BLaER1 (cell line): ENCODE measurements at regions not wholly inside any gene's neighbourhood (a gene's known extent, or its start where the extent isn't known, plus 50 kb on each side); places are given as distances from the start of the nearest gene placed in this dataset.
"Not testable (repeated sequence)": the region's sequence is repeated elsewhere in the genome, so short reads cannot be mapped to it uniquely, and the experiment has no call there.

ENCODE experiments used
- H3K27ac ChIP-seq: shearing (Covaris generic); formaldehyde crosslinking; 2 replicates; pipeline ENCODE4 v1.8.1; 2022
- H3K27me3 ChIP-seq: shearing (Covaris generic); formaldehyde crosslinking; 2 replicates; pipeline ENCODE4 v1.8.1; 2022
- H3K36me3 ChIP-seq: shearing (Covaris generic); formaldehyde crosslinking; 2 replicates; pipeline ENCODE4 v1.8.1; 2022
- H3K4me1 ChIP-seq: shearing (Covaris generic); formaldehyde crosslinking; 2 replicates; pipeline ENCODE4 v1.8.1; 2022
- H3K4me2 ChIP-seq: shearing (Covaris generic); formaldehyde crosslinking; 2 replicates; pipeline ENCODE4 v1.8.1; 2022
- H3K4me3 ChIP-seq: shearing (Covaris generic); formaldehyde crosslinking; 2 replicates; pipeline ENCODE4 v1.8.1; 2022
- H3K9ac ChIP-seq: shearing (Covaris generic); formaldehyde crosslinking; 2 replicates; pipeline ENCODE4 v1.8.1; 2022
- H3K9me3 ChIP-seq: shearing (Covaris generic); formaldehyde crosslinking; 2 replicates; pipeline ENCODE4 v1.8.1; 2022
- H4K20me1 ChIP-seq: shearing (Covaris generic); formaldehyde crosslinking; 2 replicates; pipeline ENCODE4 v1.8.1; 2022
- Cebpa-rat ChIP-seq: shearing (Covaris generic); IDR thresholded peaks from 2 replicates; pipeline ENCODE4 v1.8.1; 2022

DNA sequence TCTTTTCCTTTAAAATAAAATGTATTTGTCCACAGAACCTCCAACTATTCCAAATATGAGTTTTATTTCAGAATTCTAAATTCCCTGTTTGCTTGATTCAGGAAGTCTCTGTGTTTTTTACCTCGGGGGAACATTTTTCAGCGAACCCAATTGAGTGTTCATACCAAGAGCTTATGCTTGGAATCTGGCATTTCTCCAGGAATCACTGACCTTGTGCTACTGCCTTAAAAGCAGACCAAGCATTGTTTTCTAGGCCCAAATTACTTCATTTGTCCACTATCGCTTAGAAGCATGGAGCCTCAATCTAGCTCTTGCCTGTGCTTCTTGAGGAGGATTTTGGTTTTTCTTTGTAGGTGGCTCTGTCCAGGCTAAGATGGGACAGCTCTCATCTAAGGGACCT is 59.4 kb downstream of the EBLN1 start:
- H4K20me1 ChIP-seq: no peaks in the 10 kb centered on the region
- H3K9ac ChIP-seq: no peak overlapping the region
- no peaks in the 10 kb centered on the region for H3K9me3 ChIP-seq
- H3K27ac ChIP-seq: no peak overlapping the region
- no peak overlapping the region for H3K4me3 ChIP-seq
- peaks cover 9% of the 10 kb centered on the region for H3K4me1 ChIP-seq
- no peak for TF ChIP-seq Cebpa-rat
- no peaks in the 10 kb centered on the region for H3K36me3 ChIP-seq
- H3K27me3 ChIP-seq: no peaks in the 10 kb centered on the region
- no peak overlapping the region for H3K4me2 ChIP-seq

DNA sequence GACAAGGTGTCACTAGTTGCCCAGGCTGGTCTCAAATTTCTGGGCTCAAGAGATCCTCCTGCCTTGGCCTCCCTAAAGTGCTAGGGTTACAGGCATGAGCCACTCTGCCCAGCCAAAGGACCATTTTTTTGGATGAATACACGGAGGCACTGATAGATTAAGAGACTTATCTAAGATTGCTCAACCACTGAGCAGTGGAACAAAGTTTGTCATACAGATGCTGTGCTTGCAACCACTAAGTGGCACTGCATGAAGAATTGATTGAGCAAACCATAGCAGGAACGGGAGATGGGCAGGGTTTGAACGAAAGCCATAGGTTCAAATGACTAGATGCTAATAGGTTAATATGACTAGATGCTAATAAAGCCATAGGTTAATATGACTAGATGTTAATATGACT is 61.1 kb downstream of the EBLN1 start:
- Histone ChIP-seq H3K9ac (no peak overlapping the region), H3K4me3 (no peak overlapping the region), H3K9me3 (no peaks in the 10 kb centered on the region), H3K36me3 (no peaks in the 10 kb centered on the region), H3K4me1 (peaks cover 9% of the 10 kb centered on the region), H4K20me1 (no peaks in the 10 kb centered on the region), H3K27ac (no peak overlapping the region), H3K4me2 (no peak overlapping the region), H3K27me3 (no peaks in the 10 kb centered on the region)
- TF ChIP-seq Cebpa-rat: no peak

DNA sequence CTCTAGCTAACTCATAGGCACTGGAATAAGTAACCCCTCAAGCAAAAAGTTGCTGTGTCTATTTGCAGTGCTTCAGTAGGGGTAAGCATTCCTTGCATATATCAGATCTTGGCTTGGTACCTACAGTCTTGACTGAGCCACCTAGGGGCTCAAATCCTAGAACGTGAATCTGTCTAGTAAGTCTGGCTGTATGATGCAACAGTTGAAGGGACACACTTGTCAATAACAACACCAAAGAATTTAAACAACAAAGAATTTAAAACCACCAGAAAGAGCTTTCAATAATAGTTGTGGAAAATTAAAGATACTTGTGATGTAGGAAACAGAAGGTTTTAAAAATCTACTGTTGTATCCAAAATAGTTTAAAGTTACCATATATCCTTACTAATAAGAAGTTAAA is 65.4 kb downstream of the EBLN1 start:
- Histone ChIP-seq H3K4me2 (no peak overlapping the region), H3K36me3 (no peaks in the 10 kb centered on the region), H3K4me3 (no peak overlapping the region), H3K27me3 (no peaks in the 10 kb centered on the region), H3K9ac (no peak overlapping the region), H4K20me1 (no peaks in the 10 kb centered on the region), H3K9me3 (peaks cover 12% of the 10 kb centered on the region), H3K27ac (no peak overlapping the region), H3K4me1 (no peaks in the 10 kb centered on the region)
- no peak for TF ChIP-seq Cebpa-rat

DNA sequence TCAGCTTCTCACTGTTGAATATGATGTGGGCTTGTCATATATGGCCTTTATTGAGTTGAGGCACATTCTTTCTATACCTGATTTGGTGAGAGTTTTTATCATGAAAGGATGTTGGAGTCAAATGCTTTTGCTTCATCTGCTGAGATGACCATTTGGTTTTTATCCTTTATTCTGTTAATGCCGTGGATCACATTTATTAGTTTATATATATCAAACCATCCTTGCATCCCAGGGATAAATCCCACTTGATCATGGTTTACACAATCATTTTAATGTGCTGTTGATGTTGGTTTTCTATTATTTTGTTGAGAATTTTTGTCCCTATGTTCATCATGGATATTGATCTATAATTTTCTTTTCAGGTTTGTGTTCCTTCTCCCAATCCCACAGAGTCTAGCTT is 67.0 kb downstream of the EBLN1 start:
- H3K36me3 ChIP-seq: no peaks in the 10 kb centered on the region
- no peak overlapping the region for H3K4me3 ChIP-seq
- no peaks in the 10 kb centered on the region for H4K20me1 ChIP-seq
- H3K9ac ChIP-seq: no peak overlapping the region
- peaks cover 17% of the 10 kb centered on the region for H3K9me3 ChIP-seq
- no peak for TF ChIP-seq Cebpa-rat
- H3K27me3 ChIP-seq: no peaks in the 10 kb centered on the region
- H3K4me2 ChIP-seq: no peak overlapping the region
- no peak overlapping the region for H3K27ac ChIP-seq
- no peaks in the 10 kb centered on the region for H3K4me1 ChIP-seq

DNA sequence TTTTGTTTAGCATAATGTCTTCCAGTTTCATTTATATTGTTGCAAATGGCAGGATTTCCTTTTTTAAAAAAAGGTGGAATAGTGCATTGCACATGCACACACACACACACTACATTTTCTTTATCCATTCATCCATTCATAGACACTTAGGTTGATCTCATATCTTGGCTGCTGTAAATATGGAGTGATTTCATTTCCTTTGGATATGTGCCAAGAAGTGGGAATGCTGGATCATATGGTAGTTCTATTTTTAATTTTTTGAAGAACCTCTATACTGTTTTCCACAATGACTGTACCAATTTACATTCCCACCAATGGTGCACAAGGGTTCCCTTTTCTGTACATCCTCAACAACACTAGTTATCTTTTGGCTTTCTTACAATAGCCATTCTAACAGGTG is 68.9 kb downstream of the EBLN1 start:
- Histone ChIP-seq H3K36me3 (no peaks in the 10 kb centered on the region), H4K20me1 (no peaks in the 10 kb centered on the region), H3K4me2 (no peak overlapping the region), H3K27ac (no peak overlapping the region), H3K4me1 (no peaks in the 10 kb centered on the region; the same call in 1 of the 2 replicates), H3K4me3 (no peak overlapping the region), H3K27me3 (no peaks in the 10 kb centered on the region), H3K9ac (no peak overlapping the region), H3K9me3 (peaks cover 25% of the 10 kb centered on the region)
- TF ChIP-seq Cebpa-rat: no peak

DNA sequence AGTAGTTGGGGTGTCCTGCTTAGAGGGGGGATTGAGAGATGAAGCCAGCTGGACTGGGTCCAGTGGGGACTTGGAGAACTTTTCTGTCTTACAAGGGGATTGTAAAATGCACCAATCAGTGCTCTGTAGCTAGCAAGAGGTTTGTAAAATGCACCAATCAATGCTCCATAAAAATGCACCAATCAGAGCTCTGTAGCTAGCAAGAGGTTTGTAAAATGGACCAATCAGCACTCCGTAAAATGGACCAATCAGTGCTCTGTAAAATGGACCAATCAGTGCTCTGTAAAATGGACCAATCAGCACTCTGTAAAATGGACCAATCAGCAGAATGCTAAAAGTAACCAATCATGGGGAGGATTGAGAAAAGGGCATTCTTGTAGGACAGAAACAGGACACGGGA is 71.9 kb downstream of the EBLN1 start:
- not testable (repeated sequence) for H3K4me1 ChIP-seq, H3K27ac ChIP-seq, H3K36me3 ChIP-seq, H4K20me1 ChIP-seq, H3K27me3 ChIP-seq, H3K4me3 ChIP-seq, H3K4me2 ChIP-seq, H3K9ac ChIP-seq
- H3K9me3 ChIP-seq: peaks cover 17% of the 10 kb centered on the region

DNA sequence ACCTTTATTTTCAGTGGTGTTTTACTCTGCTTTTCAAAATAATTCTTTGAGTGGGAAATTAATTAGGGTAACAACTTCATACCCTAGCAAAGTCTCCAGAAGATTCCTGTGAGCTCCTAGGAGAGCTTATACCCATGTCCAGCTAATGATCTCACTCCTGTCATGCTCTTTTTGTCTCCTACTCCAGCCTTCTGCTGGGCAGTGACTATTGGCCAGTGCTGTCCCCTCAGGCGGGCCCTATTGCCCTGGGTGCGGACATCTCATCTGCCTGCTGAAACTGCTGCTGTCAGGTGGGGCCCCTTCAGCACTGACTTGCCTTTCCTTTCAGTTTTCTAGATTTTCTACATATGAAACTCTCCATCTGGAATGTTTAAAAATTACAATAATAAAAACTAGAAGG is 80.3 kb downstream of the EBLN1 start:
- H3K27ac ChIP-seq: no peak overlapping the region
- H4K20me1 ChIP-seq: no peaks in the 10 kb centered on the region
- no peaks in the 10 kb centered on the region for H3K36me3 ChIP-seq
- H3K9me3 ChIP-seq: peaks cover 11% of the 10 kb centered on the region; the same call in 1 of the 2 replicates
- no peaks in the 10 kb centered on the region for H3K27me3 ChIP-seq
- peaks cover 24% of the 10 kb centered on the region for H3K4me1 ChIP-seq
- no peak overlapping the region for H3K4me3 ChIP-seq
- no peak for TF ChIP-seq Cebpa-rat
- no peak overlapping the region for H3K9ac ChIP-seq
- no peak overlapping the region for H3K4me2 ChIP-seq

DNA sequence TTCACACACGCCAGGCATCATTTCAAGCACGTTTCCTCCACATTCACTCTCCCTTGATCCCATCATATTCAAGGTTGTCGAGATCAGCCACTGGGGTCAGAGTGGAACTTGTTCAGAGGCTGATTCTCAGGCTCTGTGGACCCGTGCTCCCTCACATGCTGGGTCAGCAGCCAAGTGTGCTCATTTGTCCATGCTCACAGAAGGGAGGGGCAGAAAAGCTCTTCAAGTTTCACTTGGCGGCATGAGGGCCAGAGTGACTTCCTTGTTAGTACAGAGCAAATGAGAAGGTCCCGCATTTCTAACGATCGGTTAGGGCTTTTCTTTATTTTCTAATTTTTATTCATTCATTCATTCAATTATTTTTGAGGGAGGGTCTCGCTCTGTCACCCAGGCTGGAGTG is 82.2 kb downstream of the EBLN1 start:
- Histone ChIP-seq H3K27me3 (no peaks in the 10 kb centered on the region), H3K4me3 (no peak overlapping the region), H3K36me3 (no peaks in the 10 kb centered on the region), H3K4me1 (peaks cover 25% of the 10 kb centered on the region), H3K4me2 (no peak overlapping the region), H3K27ac (no peak overlapping the region), H4K20me1 (no peaks in the 10 kb centered on the region), H3K9me3 (peaks cover 11% of the 10 kb centered on the region; the same call in 1 of the 2 replicates), H3K9ac (no peak overlapping the region)
- TF ChIP-seq Cebpa-rat: no peak

DNA sequence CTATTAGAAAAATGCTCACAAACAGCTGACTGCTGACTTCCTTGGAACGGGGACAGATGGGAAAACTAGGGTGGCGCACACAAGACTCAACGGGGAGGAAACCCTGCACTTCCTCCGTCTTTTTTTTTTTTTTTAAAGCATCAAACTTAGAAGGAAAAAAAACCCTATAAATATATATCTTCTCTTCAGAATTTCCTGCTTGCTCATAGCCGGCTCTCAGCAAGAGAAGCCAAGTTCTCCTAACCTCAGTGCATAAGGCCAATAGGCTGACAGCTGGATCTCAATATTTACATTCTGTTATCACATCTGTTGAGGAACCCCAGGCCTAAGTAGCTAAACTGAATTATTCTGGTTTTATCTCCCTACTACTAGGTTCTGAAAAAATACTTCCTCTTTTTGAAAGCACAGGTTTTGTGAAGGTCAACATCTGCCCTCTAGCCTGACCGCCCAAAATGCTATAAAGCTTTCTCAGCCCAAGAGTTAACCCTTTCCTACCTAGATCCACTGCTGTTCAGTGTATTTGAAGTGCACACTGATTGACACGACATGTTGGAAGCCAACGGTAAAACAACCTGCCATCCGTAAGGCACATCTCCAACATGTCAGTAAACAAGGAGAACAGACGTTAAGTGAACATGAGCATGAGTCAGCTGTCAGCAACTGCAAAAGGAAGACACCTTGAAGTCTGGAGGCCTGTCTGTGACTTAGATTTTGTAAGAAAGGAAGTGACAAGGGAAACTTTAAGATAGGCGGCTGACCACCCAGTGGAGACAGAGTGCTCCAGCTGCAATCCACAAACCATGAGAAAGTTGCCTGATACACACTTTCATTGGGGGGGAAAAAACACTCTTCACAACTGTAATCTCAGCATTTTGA is 83.8 kb downstream of the EBLN1 start:
- H3K4me2 ChIP-seq: peak overlapping the region; percentile 71
- TF ChIP-seq Cebpa-rat: no peak
- H3K4me1 ChIP-seq: peaks cover 25% of the 10 kb centered on the region
- no peak overlapping the region for H3K4me3 ChIP-seq
- no peaks in the 10 kb centered on the region for H4K20me1 ChIP-seq
- peaks cover 5% of the 10 kb centered on the region; the same call in 1 of the 2 replicates for H3K9me3 ChIP-seq
- 0 out of 2 replicates have a peak overlapping the region, but pooled peaks have one; percentile 7 for H3K27ac ChIP-seq
- H3K36me3 ChIP-seq: no peaks in the 10 kb centered on the region
- no peak overlapping the region for H3K9ac ChIP-seq
- H3K27me3 ChIP-seq: no peaks in the 10 kb centered on the region

DNA sequence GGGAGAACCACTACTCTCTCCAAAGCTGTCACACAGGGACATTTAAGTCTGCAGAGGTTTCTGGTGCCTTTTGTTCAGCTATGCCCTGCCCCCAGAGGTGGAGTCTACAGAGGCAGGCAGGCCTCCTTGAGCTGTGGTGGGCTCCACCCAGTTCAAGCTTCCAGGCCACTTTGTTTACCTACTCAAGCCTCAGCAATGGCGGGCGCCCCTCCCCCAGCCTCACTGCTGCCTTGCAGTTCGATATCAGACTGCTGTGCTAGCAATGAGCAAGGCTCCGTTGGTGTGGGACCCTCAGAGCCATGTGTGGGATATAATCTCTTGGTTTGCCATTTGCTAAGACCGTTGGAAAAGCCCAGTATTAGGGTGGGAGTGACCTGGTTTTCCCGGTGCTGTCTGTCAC is 87.0 kb downstream of the EBLN1 start:
- H3K4me3 ChIP-seq, H3K9me3 ChIP-seq, H3K27me3 ChIP-seq, H3K36me3 ChIP-seq, H3K9ac ChIP-seq, H3K4me2 ChIP-seq, H3K27ac ChIP-seq, H4K20me1 ChIP-seq: not testable (repeated sequence)
- H3K4me1 ChIP-seq: peaks cover 25% of the 10 kb centered on the region

DNA sequence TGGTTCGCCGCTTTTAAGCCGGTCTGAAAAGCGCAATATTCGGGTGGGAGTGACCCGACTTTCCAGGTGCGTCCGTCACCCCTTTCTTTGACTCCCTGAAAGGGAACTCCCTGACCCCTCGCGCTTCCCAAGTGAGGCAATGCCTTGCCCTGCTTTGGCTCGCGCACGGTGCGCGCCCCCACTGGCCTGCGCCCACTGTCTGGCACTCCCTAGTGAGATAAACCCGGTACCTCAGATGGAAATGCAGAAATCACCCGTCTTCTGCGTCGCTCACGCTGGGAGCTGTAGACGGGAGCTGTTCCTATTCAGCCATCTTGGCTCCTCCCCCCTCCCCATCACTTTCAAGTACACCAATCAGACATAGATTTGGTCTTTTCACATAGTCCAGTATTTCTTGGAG is 88.2 kb downstream of the EBLN1 start:
- H3K27me3 ChIP-seq: not testable (repeated sequence)

DNA sequence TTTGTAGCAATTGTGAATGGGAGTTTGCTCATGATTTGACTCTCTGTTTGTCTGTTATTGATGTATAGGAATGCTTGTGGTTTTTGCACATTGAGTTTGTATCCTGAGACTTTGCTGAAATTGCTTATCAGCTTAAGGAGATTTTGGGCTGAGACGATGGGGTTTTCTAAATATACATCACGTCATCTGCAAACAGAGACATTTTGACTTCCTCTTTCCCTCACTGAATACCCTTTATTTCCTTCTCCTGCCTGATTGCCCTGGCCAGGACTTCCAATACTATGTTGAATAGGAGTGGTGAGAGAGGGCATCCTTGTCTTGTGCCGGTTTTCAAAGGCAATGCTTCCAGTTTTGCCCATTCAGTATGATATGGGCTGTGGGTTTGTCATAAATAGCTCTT is 96.6 kb downstream of the EBLN1 start:
- not testable (repeated sequence) for H3K36me3 ChIP-seq, H3K4me3 ChIP-seq, H3K4me1 ChIP-seq, H3K27ac ChIP-seq, H3K4me2 ChIP-seq, H4K20me1 ChIP-seq, H3K9ac ChIP-seq, H3K27me3 ChIP-seq
- H3K9me3 ChIP-seq: peaks cover 11% of the 10 kb centered on the region

More for the DNA sequence above, 88.2 kb downstream of the EBLN1 start:
- not testable (repeated sequence) for H3K4me2 ChIP-seq, H3K9me3 ChIP-seq, H3K9ac ChIP-seq, H3K36me3 ChIP-seq, H3K27ac ChIP-seq, H3K4me3 ChIP-seq, H4K20me1 ChIP-seq
- H3K4me1 ChIP-seq: peaks cover 21% of the 10 kb centered on the region

DNA sequence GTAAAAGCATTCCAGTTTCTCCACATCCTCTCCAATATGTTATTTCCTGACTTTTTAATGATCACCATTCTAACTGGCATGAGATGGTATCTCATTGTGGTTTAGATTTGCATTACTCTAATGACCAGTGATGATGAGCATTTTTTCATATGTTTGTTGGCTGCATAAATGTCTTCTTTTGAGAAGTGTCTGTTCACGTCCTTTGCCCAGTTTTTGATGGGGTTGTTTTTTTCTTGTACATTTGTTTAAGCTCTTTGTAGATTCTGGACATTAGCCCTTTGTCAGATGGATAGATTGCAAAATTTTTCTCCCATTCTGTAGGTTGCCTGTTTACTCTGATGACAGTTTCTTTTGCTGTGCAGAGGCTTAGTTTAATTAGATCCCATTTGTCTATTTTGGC is 97.7 kb downstream of the EBLN1 start:
- not testable (repeated sequence) for H3K27me3 ChIP-seq, H3K9ac ChIP-seq, H3K4me3 ChIP-seq, H3K27ac ChIP-seq, H4K20me1 ChIP-seq, H3K36me3 ChIP-seq, H3K4me1 ChIP-seq, H3K4me2 ChIP-seq
- H3K9me3 ChIP-seq: peaks cover 11% of the 10 kb centered on the region

DNA sequence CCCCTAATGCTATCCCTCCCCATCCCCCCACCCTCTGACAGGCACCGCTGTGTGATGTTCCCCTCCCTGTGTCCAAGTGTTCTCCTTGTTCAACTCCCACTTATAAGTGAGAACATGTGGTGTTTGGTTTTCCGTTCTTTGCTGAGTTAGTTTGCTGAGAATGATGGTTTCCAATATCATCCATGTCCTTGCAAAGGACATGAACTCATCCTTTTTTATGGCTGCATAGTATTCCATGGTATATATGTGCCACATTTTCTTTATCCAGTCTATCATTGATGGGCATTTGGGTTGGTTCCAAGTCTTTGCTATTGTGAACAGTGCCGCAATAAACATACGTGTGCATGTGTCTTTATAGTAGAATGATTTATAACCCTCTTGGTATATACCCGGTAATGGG is 98.2 kb downstream of the EBLN1 start:
- H3K9ac ChIP-seq, H3K4me3 ChIP-seq, H3K36me3 ChIP-seq, H3K27me3 ChIP-seq, H3K4me1 ChIP-seq, H3K27ac ChIP-seq, H4K20me1 ChIP-seq, H3K4me2 ChIP-seq: not testable (repeated sequence)
- H3K9me3 ChIP-seq: peaks cover 11% of the 10 kb centered on the region
